ENCODE measurements at regions not wholly inside any gene's neighbourhood (a gene's known extent, or its start where the extent isn't known, plus 50 kb on each side); places are given as distances from the start of the nearest gene placed in this dataset.

DNA sequence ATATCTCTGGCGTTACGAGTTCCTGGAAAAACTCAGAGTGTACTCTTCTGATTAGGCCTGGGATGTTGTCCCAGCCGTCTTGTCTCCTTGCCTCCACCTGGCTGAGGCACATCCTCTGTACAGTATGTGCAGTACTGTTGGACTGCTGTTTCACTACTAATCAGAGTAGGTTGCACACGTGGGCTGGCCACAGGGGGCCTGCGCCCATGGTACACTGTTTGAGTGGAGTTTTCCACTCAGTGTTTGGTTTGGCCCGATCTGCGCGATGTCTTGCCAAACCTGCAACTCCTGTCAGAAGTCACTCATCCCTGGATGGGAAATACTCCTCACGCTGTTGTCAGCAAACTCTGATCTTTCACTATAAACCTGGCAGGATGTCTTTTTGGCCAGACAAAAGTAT is 189.6 kb upstream of the CSNK1A1L start:
- no peak for TF ChIP-seq CTCF (IDR thresholded peaks at IDR 0.05)
- TF ChIP-seq ZFX (IDR thresholded peaks at IDR 0.05; ENCODE audit: borderline replicate concordance), result no peak
